B cell (primary cell): ENCODE measurements at regions not wholly inside any gene's neighbourhood (a gene's known extent, or its start where the extent isn't known, plus 50 kb on each side); places are given as distances from the start of the nearest gene placed in this dataset.

Source experiments
- CTCF ChIP-seq: fragments of 200-600 bp; IDR thresholded peaks from one replicate; pipeline ENCODE4 v1.8.0; 2022; ENCODE audit warnings: antibody characterized with exemption, mild to moderate bottlenecking
- EZH2 ChIP-seq: IDR thresholded peaks from 2 replicates; pipeline ENCODE4 v1.6.1; 2012; ENCODE audit warnings: borderline replicate concordance, low read depth, mild to moderate bottlenecking, moderate library complexity, low read length; ENCODE audit not compliant: insufficient read depth, poor library complexity, severe bottlenecking

DNA sequence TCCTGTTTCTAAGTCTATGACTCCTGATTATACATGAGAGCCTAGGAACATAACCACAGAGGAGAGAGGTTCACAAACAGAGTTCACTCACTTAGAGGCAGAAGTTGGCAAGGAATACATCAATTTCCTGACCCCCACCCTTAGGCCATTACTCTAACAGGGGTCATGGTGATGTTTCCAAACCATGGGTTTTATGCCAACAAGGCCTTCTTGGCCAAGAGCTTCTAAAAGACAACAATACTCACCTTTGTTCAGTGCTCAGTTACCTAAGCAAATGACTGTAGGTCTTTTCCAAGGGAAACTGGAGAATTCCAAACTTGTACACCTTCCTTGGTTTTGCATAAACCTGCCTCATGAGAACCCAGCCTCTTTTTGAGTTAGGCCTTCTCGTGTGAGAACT, 52.6 kb downstream of the ERICH4 start:
- no peak for TF ChIP-seq CTCF
- no peak for TF ChIP-seq EZH2
